HEK293T (cell line): ENCODE measurements at regions not wholly inside any gene's neighbourhood (a gene's known extent, or its start where the extent isn't known, plus 50 kb on each side); places are given as distances from the start of the nearest gene placed in this dataset.

ENCODE experiments used
- CTCF ChIA-PET: fragments of 350-600 bp; formaldehyde crosslinking; extraction: SDS; loops from one replicate; lab custom pipeline; 2021; ENCODE audit warnings: antibody characterized with exemption, inconsistent platforms; lab: Yijun Ruan, JAX
- POLR2A ChIA-PET: fragments of 350-600 bp; formaldehyde crosslinking; extraction: SDS; loops from one replicate; lab custom pipeline; 2020; ENCODE audit warnings: antibody characterized with exemption, inconsistent platforms; lab: Yijun Ruan, JAX
- DNase-seq: peaks from one replicate; pipeline ENCODE4 v3.0.0; 2012; ENCODE audit warnings: mixed read lengths; ENCODE audit errors: extremely low spot score
- ARNT ChIP-seq: fragments of 450-650 bp; IDR thresholded peaks from 2 replicates; pipeline ENCODE4 v1.6.1; 2017; ENCODE audit warnings: mild to moderate bottlenecking
- BHLHE40 ChIP-seq: fragments of 450-650 bp; IDR thresholded peaks from 2 replicates; pipeline ENCODE4 v1.6.1; 2016; ENCODE audit warnings: mild to moderate bottlenecking, moderate library complexity, borderline replicate concordance
- CTBP1 ChIP-seq: fragments of 450-650 bp; IDR thresholded peaks from 2 replicates; pipeline ENCODE4 v1.6.1; 2016; ENCODE audit warnings: borderline replicate concordance
- ELF4 ChIP-seq: fragments of 450-650 bp; IDR thresholded peaks from 2 replicates; pipeline ENCODE4 v1.6.1; 2017; ENCODE audit warnings: antibody characterized with exemption
- FOXA1 ChIP-seq: fragments of 450-650 bp; IDR thresholded peaks from 2 replicates; pipeline ENCODE4 v1.6.1; 2016; ENCODE audit warnings: mild to moderate bottlenecking
- FOXK2 ChIP-seq: fragments of 450-650 bp; IDR thresholded peaks from 2 replicates; pipeline ENCODE4 v1.6.1; 2016; ENCODE audit warnings: mild to moderate bottlenecking
- FOXM1 ChIP-seq: fragments of 450-650 bp; IDR thresholded peaks from 2 replicates; pipeline ENCODE4 v1.6.1; 2017; ENCODE audit warnings: mild to moderate bottlenecking, borderline replicate concordance
- HDGF ChIP-seq: fragments of 450-650 bp; IDR thresholded peaks from 2 replicates; pipeline ENCODE4 v1.6.1; 2017; ENCODE audit warnings: antibody characterized with exemption, borderline replicate concordance
- L3MBTL2 ChIP-seq: fragments of 450-650 bp; conservative IDR thresholded peaks from 2 replicates; pipeline ENCODE4 v1.6.1; 2016; ENCODE audit warnings: mild to moderate bottlenecking
- LEF1 ChIP-seq: fragments of 450-650 bp; IDR thresholded peaks from 2 replicates; pipeline ENCODE4 v1.6.1; 2017; ENCODE audit warnings: mild to moderate bottlenecking, borderline replicate concordance
- NFRKB ChIP-seq: fragments of 450-650 bp; IDR thresholded peaks from 2 replicates; pipeline ENCODE4 v1.6.1; 2016; ENCODE audit warnings: mild to moderate bottlenecking, moderate library complexity
- PKNOX1 ChIP-seq: fragments of 450-650 bp; IDR thresholded peaks from 2 replicates; pipeline ENCODE4 v1.6.1; 2016
- SP1 ChIP-seq: fragments of 450-650 bp; IDR thresholded peaks from 2 replicates; pipeline ENCODE4 v1.6.1; 2017
- SUZ12 ChIP-seq: fragments of 450-650 bp; IDR thresholded peaks from 2 replicates; pipeline ENCODE4 v1.6.1; 2016; ENCODE audit warnings: mild to moderate bottlenecking
- TARDBP ChIP-seq: fragments of 450-650 bp; IDR thresholded peaks from 2 replicates; pipeline ENCODE4 v1.6.1; 2016
- ZNF384 ChIP-seq: fragments of 450-650 bp; IDR thresholded peaks from 2 replicates; pipeline ENCODE4 v1.6.1; 2016

GRCh38 chr2:19300961-19301360 is 57.5 kb downstream of the OSR1 start:
- ChIA-PET CTCF (no interaction called here), POLR2A (no interaction called here)
- TF ChIP-seq CTBP1 (no peak), ZNF384 (no peak), TARDBP (no peak), NFRKB (no peak), L3MBTL2 (no peak), FOXK2 (no peak), ARNT (no peak), BHLHE40 (no peak), FOXA1 (no peak), ELF4 (no peak)
- DNase-seq, result no peak

- CTCF ChIA-PET, result no interaction called here
These were observed 58.9 kb downstream of the OSR1 start for GRCh38 chr2:19299522-19299921.

GRCh38 chr2:19299032-19299431 is 59.4 kb downstream of the OSR1 start:
- DNase-seq, result no peak
- CTCF ChIA-PET, result no interaction called here
- POLR2A ChIA-PET, result no interaction called here
- TF ChIP-seq L3MBTL2, result no peak
- no peak for TF ChIP-seq CTBP1
- TF ChIP-seq TARDBP, result no peak
- no peak for TF ChIP-seq SUZ12
- TF ChIP-seq SP1, result no peak
- TF ChIP-seq ELF4, result no peak
- TF ChIP-seq FOXA1, result no peak
- TF ChIP-seq NFRKB, result no peak
- TF ChIP-seq ARNT, result no peak
- TF ChIP-seq PKNOX1, result no peak
- no peak for TF ChIP-seq HDGF
- TF ChIP-seq FOXM1, result no peak
- TF ChIP-seq ZNF384, result no peak
- TF ChIP-seq FOXK2, result no peak
- no peak for TF ChIP-seq LEF1
- TF ChIP-seq BHLHE40, result no peak

More at GRCh38 chr2:19299522-19299921, 58.9 kb downstream of the OSR1 start:
- TF ChIP-seq NFRKB, result no peak
- DNase-seq, result no peak
- POLR2A ChIA-PET, result no interaction called here

- TF ChIP-seq SP1, result no peak
- no peak for TF ChIP-seq L3MBTL2
- TF ChIP-seq FOXM1, result no peak
- TF ChIP-seq PKNOX1, result no peak
- TF ChIP-seq FOXA1, result no peak
- no peak for TF ChIP-seq ZNF384
- DNase-seq, result no peak
- CTCF ChIA-PET, result no interaction called here
- POLR2A ChIA-PET, result no interaction called here
These were observed 60.7 kb downstream of the OSR1 start for GRCh38 chr2:19297716-19298115.

- TF ChIP-seq CTBP1, result no peak
- no peak for TF ChIP-seq ARNT
- no peak for TF ChIP-seq SUZ12
- no peak for TF ChIP-seq LEF1
- no peak for TF ChIP-seq ZNF384
- no peak for TF ChIP-seq ELF4
- TF ChIP-seq SP1, result no peak
- TF ChIP-seq FOXM1, result no peak
- no peak for TF ChIP-seq FOXK2
- no peak for TF ChIP-seq PKNOX1
- TF ChIP-seq NFRKB, result no peak
- TF ChIP-seq FOXA1, result no peak
- TF ChIP-seq HDGF, result no peak
- TF ChIP-seq TARDBP, result no peak
- TF ChIP-seq L3MBTL2, result no peak
- no peak for TF ChIP-seq BHLHE40
- no peak for DNase-seq
- POLR2A ChIA-PET, result no interaction called here
- CTCF ChIA-PET, result no interaction called here
These were observed 62.4 kb downstream of the OSR1 start for GRCh38 chr2:19295998-19296502.

GRCh38 chr2:19292007-19292406 is 66.4 kb downstream of the OSR1 start:
- no peak for TF ChIP-seq PKNOX1
- no peak for DNase-seq
- ChIA-PET POLR2A (no interaction called here), CTCF (no interaction called here)

- POLR2A ChIA-PET, result no interaction called here
- TF ChIP-seq L3MBTL2 (no peak), CTBP1 (no peak), BHLHE40 (no peak), ARNT (no peak), NFRKB (no peak), PKNOX1 (no peak), ZNF384 (no peak), HDGF (no peak), FOXM1 (no peak), SUZ12 (no peak), LEF1 (no peak), FOXK2 (no peak), FOXA1 (no peak)
- CTCF ChIA-PET, result no interaction called here
- no peak for DNase-seq
These were observed 70.1 kb downstream of the OSR1 start for GRCh38 chr2:19288291-19288690.
